ENCODE measurements at regions not wholly inside any gene's neighbourhood (a gene's known extent, or its start where the extent isn't known, plus 50 kb on each side); places are given as distances from the start of the nearest gene placed in this dataset.

DNA sequence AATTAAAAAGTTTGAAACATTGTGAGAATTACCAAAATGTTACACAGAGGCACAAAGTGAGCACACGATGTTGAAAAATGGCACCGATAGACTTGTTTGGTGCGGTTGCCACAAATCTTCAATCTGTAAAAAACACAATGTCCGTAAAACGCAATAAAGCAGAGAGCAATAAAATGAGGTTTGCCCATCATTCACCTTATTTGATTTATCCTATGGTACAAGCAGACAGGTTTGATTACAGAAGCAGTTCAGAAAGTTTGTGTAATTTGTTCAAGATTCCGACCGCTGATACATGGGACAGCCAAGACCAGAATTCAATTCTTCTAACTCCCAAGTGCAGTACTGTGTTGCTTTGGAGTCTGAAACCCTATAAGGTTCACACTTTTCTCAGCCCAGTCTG, 318.3 kb upstream of the PROX1 start:
- TF ChIP-seq, protein P1, sequence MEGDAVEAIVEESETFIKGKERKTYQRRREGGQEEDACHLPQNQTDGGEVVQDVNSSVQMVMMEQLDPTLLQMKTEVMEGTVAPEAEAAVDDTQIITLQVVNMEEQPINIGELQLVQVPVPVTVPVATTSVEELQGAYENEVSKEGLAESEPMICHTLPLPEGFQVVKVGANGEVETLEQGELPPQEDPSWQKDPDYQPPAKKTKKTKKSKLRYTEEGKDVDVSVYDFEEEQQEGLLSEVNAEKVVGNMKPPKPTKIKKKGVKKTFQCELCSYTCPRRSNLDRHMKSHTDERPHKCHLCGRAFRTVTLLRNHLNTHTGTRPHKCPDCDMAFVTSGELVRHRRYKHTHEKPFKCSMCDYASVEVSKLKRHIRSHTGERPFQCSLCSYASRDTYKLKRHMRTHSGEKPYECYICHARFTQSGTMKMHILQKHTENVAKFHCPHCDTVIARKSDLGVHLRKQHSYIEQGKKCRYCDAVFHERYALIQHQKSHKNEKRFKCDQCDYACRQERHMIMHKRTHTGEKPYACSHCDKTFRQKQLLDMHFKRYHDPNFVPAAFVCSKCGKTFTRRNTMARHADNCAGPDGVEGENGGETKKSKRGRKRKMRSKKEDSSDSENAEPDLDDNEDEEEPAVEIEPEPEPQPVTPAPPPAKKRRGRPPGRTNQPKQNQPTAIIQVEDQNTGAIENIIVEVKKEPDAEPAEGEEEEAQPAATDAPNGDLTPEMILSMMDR (conservative IDR thresholded peaks at IDR 0.05; ENCODE audit: low read length): no peak
- no peak for TF ChIP-seq EZH2phosphoT487 (IDR thresholded peaks at IDR 0.05; ENCODE audit: borderline replicate concordance, low read depth, low read length)
